ENCODE measurements at regions not wholly inside any gene's neighbourhood (a gene's known extent, or its start where the extent isn't known, plus 50 kb on each side); places are given as distances from the start of the nearest gene placed in this dataset.

- TF ChIP-seq CTCF (IDR thresholded peaks at IDR 0.05) = no peak
- Histone ChIP-seq H3K4me3 (no peak overlapping the region), H3K9me3 (no peaks in the 10 kb centered on the region), H3K27me3 (ENCODE audit: insufficient read depth in 3 of 3, low read length in 2 of 3) (peaks cover 0 to 2% (median 0%) of the 10 kb centered on the region in 3 donors), H3K4me1 (no peaks in the 10 kb centered on the region), H3K36me3 (ENCODE audit: insufficient read depth in 1 of 2, low read depth in 1 of 2) (no peaks in the 10 kb centered on the region), H3K27ac (no peak overlapping the region)
- intact Hi-C loops (cut with DNase I) = no loop called here
- ATAC-seq = no peak
- no peak for DNase-seq
- WGBS, 3 donors = 85 to 91% (median 86%) methylated on average over 8 of the region's 8 CpGs
These were observed 312.9 kb upstream of the TFPI start for GRCh38 chr2:187867165-187867564.

GRCh38 chr2:187869195-187869594 is 315.0 kb upstream of the TFPI start:
- ATAC-seq (no peak), DNase-seq (no peak)
- TF ChIP-seq CTCF (IDR thresholded peaks at IDR 0.05) = no peak
- peaks cover 0 to 2% (median 0%) of the 10 kb centered on the region in 3 donors for H3K27me3 ChIP-seq (ENCODE audit: insufficient read depth in 3 of 3, low read length in 2 of 3)
- intact Hi-C loops (cut with DNase I) = no loop called here
- H3K4me3 ChIP-seq = no peak overlapping the region
- H3K27ac ChIP-seq = no peak overlapping the region
- H3K36me3 ChIP-seq (ENCODE audit: insufficient read depth in 1 of 2, low read depth in 1 of 2) = no peaks in the 10 kb centered on the region
- H3K4me1 ChIP-seq = no peaks in the 10 kb centered on the region
- 67 to 70% (median 68%) methylated on average over 9 of the region's 9 CpGs for WGBS, 3 donors
- no peaks in the 10 kb centered on the region for H3K9me3 ChIP-seq

GRCh38 chr2:187871506-187871905 is 317.3 kb upstream of the TFPI start:
- Histone ChIP-seq H3K9me3 (no peaks in the 10 kb centered on the region), H3K27ac (no peak overlapping the region), H3K27me3 (ENCODE audit: insufficient read depth in 3 of 3, low read length in 2 of 3) (peaks cover 0 to 2% (median 0%) of the 10 kb centered on the region in 3 donors), H3K4me1 (no peaks in the 10 kb centered on the region), H3K4me3 (no peak overlapping the region), H3K36me3 (ENCODE audit: insufficient read depth in 1 of 2, low read depth in 1 of 2) (no peaks in the 10 kb centered on the region)
- ATAC-seq (no peak), DNase-seq (no peak)
- intact Hi-C loops (cut with DNase I) = loop anchor here in 1 of 2 donors (5.0 kb wide), 1 partner anchor 1891 kb away; the partner anchor contains the start of gene OSGEPL1
- TF ChIP-seq CTCF (IDR thresholded peaks at IDR 0.05) = no peak
- WGBS, 3 donors = 83 to 92% (median 86%) methylated on average over 3 of the region's 3 CpGs

- Histone ChIP-seq H3K27ac (no peak overlapping the region), H3K4me3 (no peak overlapping the region), H3K36me3 (ENCODE audit: insufficient read depth in 1 of 2, low read depth in 1 of 2) (no peaks in the 10 kb centered on the region), H3K27me3 (ENCODE audit: insufficient read depth in 3 of 3, low read length in 2 of 3) (peaks cover 0 to 2% (median 0%) of the 10 kb centered on the region in 3 donors), H3K4me1 (no peaks in the 10 kb centered on the region), H3K9me3 (no peaks in the 10 kb centered on the region)
- intact Hi-C loops (cut with DNase I) = loop anchor here in 1 of 2 donors (5.0 kb wide), 1 partner anchor 1889 kb away; the partner anchor contains the start of gene OSGEPL1
- DNase-seq (no peak), ATAC-seq (no peak)
- 90 to 95% (median 91%) methylated on average over 2 of the region's 2 CpGs for WGBS, 3 donors
- no peak for TF ChIP-seq CTCF (IDR thresholded peaks at IDR 0.05)
These were observed 318.9 kb upstream of the TFPI start for GRCh38 chr2:187873132-187873531.

- ATAC-seq (no peak), DNase-seq (no peak)
- no peaks in the 10 kb centered on the region for H3K9me3 ChIP-seq
- WGBS, 3 donors = 37 to 48% (median 44%) methylated on average over 2 of the region's 2 CpGs
- H3K4me1 ChIP-seq = no peaks in the 10 kb centered on the region
- no peak overlapping the region for H3K27ac ChIP-seq
- H3K4me3 ChIP-seq = no peak overlapping the region
- no peaks in the 10 kb centered on the region for H3K36me3 ChIP-seq (ENCODE audit: insufficient read depth in 1 of 2, low read depth in 1 of 2)
- TF ChIP-seq CTCF (IDR thresholded peaks at IDR 0.05) = no peak
- intact Hi-C loops (cut with DNase I) = loop anchor here in 1 of 2 donors (5.0 kb wide), 1 partner anchor 1888 kb away; the partner anchor contains the start of gene OSGEPL1
- no peaks in the 10 kb centered on the region for H3K27me3 ChIP-seq (ENCODE audit: insufficient read depth in 3 of 3, low read length in 2 of 3)
These were observed 320.6 kb upstream of the TFPI start for GRCh38 chr2:187874786-187875185.
